ENCODE measurements at regions not wholly inside any gene's neighbourhood (a gene's known extent, or its start where the extent isn't known, plus 50 kb on each side); places are given as distances from the start of the nearest gene placed in this dataset.
"Not testable (repeated sequence)": the region's sequence is repeated elsewhere in the genome, so short reads cannot be mapped to it uniquely, and the experiment has no call there.

DNA sequence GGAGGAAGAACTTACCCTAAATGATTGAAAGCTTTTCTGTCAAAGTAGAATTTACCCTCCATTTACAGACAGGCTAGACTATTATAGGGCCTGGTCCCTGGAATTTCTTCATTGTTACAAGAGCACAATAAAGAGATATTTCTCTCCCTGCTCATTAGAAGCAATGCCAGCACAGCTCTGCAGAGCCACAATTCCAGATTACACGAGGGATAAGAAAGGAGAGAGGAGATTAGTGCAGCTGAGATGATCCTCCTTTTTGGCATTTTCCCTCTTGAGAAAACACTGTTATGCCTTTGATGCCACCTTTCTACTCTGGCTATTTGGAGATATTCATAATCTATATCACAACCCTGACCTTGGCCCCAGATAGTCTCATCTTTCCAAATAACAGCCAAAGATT lies 1119.5 kb upstream of the TMPRSS15 start:
- Histone ChIP-seq H3K9me3 (ENCODE audit: insufficient read depth, low read length) (no peaks in the 10 kb centered on the region), H3K27me3 (ENCODE audit: insufficient read depth, insufficient read length) (no peaks in the 10 kb centered on the region), H3K36me3 (ENCODE audit: insufficient read depth, insufficient read length, low read length) (no peaks in the 10 kb centered on the region), H3K4me3 (ENCODE audit: insufficient read length, low read depth) (no peak overlapping the region), H3K9ac (ENCODE audit: insufficient read length, low read depth) (no peak overlapping the region), H3K4me1 (ENCODE audit: insufficient read depth, insufficient read length) (no peaks in the 10 kb centered on the region)
- no peak for DNase-seq (ENCODE audit: low read depth, low spot score)
- TF ChIP-seq YY1 (IDR thresholded peaks at IDR 0.05; ENCODE audit: insufficient read depth, insufficient read length) (no peak), SUZ12 (IDR thresholded peaks at IDR 0.05; ENCODE audit: extremely low read depth, insufficient read depth, insufficient read length) (no peak), ZNF274 (IDR thresholded peaks at IDR 0.05; ENCODE audit: low read depth, low read length) (no peak)

DNA sequence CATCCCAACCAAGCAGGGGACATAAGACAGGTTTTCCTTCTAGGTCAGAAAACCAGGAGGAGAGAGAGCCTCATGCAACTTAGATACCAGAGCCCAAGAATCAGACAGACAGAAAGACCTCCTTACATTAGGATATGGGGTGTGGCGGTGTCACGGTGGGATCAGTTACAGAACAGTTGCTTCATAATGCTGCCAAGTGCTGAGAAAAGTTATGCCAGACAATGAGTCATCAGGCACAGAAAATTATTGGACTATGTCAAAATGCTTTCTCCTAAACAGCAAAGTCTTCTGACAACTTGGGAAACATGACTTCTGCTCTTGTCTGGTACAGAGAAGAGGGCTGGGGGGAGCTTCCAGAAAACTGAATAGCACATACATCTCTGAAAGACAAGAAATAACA lies 1120.2 kb upstream of the TMPRSS15 start:
- DNase-seq (ENCODE audit: low read depth, low spot score): no peak
- no peaks in the 10 kb centered on the region for H3K36me3 ChIP-seq (ENCODE audit: insufficient read depth, insufficient read length, low read length)

DNA sequence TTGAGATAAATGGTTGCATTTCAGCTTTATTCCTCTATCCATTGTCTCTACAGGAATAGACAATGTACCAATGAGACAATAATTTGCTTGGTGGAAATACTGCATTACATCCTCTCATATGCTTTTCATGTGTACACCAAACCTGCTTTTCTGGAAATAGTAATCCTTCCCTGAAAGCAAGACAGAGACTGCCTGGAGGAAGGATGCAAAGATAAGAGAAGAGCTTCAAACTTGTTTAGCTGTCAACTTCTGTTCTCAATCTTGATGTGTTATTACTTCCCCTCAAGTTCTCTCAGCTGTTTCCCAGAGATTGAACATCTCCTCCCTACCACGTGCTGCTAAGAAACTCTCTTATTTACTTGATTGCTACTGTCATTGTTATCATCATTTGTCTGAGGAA lies 1125.4 kb upstream of the TMPRSS15 start:
- H3K4me1 ChIP-seq (ENCODE audit: insufficient read depth, insufficient read length): no peaks in the 10 kb centered on the region
- H3K9me3 ChIP-seq (ENCODE audit: insufficient read depth, low read length): no peaks in the 10 kb centered on the region
- H3K36me3 ChIP-seq (ENCODE audit: insufficient read depth, insufficient read length, low read length): no peaks in the 10 kb centered on the region
- H3K4me3 ChIP-seq (ENCODE audit: insufficient read length, low read depth): no peak overlapping the region
- H3K9ac ChIP-seq (ENCODE audit: insufficient read length, low read depth): no peak overlapping the region
- TF ChIP-seq ZNF274 (IDR thresholded peaks at IDR 0.05; ENCODE audit: low read depth, low read length) (no peak), YY1 (IDR thresholded peaks at IDR 0.05; ENCODE audit: insufficient read depth, insufficient read length) (no peak), SUZ12 (IDR thresholded peaks at IDR 0.05; ENCODE audit: extremely low read depth, insufficient read depth, insufficient read length) (no peak)
- no peaks in the 10 kb centered on the region for H3K27me3 ChIP-seq (ENCODE audit: insufficient read depth, insufficient read length)
- no peak for DNase-seq (ENCODE audit: low read depth, low spot score)

More for the DNA sequence above, 1120.2 kb upstream of the TMPRSS15 start:
- no peak for TF ChIP-seq SUZ12 (IDR thresholded peaks at IDR 0.05; ENCODE audit: extremely low read depth, insufficient read depth, insufficient read length)
- no peak for TF ChIP-seq YY1 (IDR thresholded peaks at IDR 0.05; ENCODE audit: insufficient read depth, insufficient read length)
- TF ChIP-seq ZNF274 (IDR thresholded peaks at IDR 0.05; ENCODE audit: low read depth, low read length): no peak
- Histone ChIP-seq H3K4me1 (ENCODE audit: insufficient read depth, insufficient read length) (no peaks in the 10 kb centered on the region), H3K9me3 (ENCODE audit: insufficient read depth, low read length) (no peaks in the 10 kb centered on the region), H3K27me3 (ENCODE audit: insufficient read depth, insufficient read length) (no peaks in the 10 kb centered on the region), H3K4me3 (ENCODE audit: insufficient read length, low read depth) (no peak overlapping the region), H3K9ac (ENCODE audit: insufficient read length, low read depth) (no peak overlapping the region)

DNA sequence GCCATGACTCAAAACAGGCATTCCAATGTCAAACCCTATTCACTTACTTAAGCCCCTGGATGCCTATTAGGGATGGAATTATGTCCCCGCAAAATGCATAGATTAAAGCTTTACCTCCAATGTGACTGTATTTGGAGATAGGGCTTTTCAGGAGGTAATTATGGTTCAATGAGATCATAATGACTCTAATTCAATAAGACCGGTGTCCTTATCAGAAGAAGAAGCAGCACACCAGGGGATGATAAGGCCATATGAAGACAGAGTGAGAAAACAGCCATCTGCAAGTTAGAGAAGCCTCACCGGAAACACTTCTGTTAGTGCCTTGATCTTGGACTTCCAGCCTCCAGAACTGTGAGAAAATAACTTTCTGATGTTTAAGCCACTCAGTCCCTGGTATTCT lies 1131.8 kb upstream of the TMPRSS15 start:
- no peak for DNase-seq (ENCODE audit: low read depth, low spot score)
- Histone ChIP-seq H3K27me3 (ENCODE audit: insufficient read depth, insufficient read length) (no peaks in the 10 kb centered on the region), H3K4me3 (ENCODE audit: insufficient read length, low read depth) (no peak overlapping the region), H3K36me3 (ENCODE audit: insufficient read depth, insufficient read length, low read length) (no peaks in the 10 kb centered on the region), H3K9ac (ENCODE audit: insufficient read length, low read depth) (no peak overlapping the region), H3K9me3 (ENCODE audit: insufficient read depth, low read length) (no peaks in the 10 kb centered on the region), H3K4me1 (ENCODE audit: insufficient read depth, insufficient read length) (no peaks in the 10 kb centered on the region)
- TF ChIP-seq ZNF274 (IDR thresholded peaks at IDR 0.05; ENCODE audit: low read depth, low read length) (no peak), SUZ12 (IDR thresholded peaks at IDR 0.05; ENCODE audit: extremely low read depth, insufficient read depth, insufficient read length) (no peak), YY1 (IDR thresholded peaks at IDR 0.05; ENCODE audit: insufficient read depth, insufficient read length) (no peak)

DNA sequence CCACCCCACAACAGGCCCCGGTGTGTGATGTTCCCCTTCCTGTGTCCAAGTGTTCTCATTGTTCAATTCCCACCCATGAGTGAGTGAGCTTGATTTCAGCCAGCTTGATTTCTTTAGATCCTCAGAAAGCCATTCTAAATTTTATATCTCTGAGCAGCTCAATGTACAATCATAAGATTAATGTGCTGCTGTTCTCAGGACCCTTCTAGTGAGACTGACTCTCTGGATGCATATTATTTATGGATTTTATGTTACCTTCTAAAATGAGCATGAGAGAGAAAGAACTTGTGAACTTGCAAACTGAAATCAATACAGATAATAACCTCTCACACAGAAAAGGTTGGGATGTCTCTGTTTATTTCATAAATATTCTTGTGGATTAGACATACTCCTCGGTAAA lies 1133.5 kb upstream of the TMPRSS15 start:
- H3K36me3 ChIP-seq (ENCODE audit: insufficient read depth, insufficient read length, low read length): no peaks in the 10 kb centered on the region
- H3K4me1 ChIP-seq (ENCODE audit: insufficient read depth, insufficient read length): no peaks in the 10 kb centered on the region
- TF ChIP-seq SUZ12 (IDR thresholded peaks at IDR 0.05; ENCODE audit: extremely low read depth, insufficient read depth, insufficient read length) (no peak), YY1 (IDR thresholded peaks at IDR 0.05; ENCODE audit: insufficient read depth, insufficient read length) (no peak), ZNF274 (IDR thresholded peaks at IDR 0.05; ENCODE audit: low read depth, low read length) (no peak)
- H3K4me3 ChIP-seq (ENCODE audit: insufficient read length, low read depth): no peak overlapping the region
- no peak overlapping the region for H3K9ac ChIP-seq (ENCODE audit: insufficient read length, low read depth)
- H3K9me3 ChIP-seq (ENCODE audit: insufficient read depth, low read length): no peaks in the 10 kb centered on the region
- no peaks in the 10 kb centered on the region for H3K27me3 ChIP-seq (ENCODE audit: insufficient read depth, insufficient read length)
- no peak for DNase-seq (ENCODE audit: low read depth, low spot score)

DNA sequence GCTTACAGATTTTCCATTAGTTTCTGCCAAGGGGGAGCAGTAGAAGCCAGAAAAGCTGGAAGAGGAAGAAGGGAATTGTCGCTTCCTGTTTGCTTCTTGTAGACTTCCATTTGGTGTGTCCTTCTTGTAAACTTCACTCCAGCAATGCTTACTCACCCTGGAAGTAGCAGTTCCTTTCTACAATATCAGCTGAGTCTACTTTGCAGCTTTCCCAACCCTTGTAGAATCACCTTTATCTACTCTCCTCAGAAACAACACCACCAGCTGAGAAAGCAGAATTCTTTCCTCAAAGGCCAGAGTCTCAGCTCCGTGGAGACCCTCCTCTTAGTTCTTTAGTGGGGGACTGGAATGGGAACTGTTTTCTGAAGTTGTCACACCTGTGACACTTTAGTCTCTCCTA lies 1136.7 kb upstream of the TMPRSS15 start:
- Histone ChIP-seq H3K4me1 (ENCODE audit: insufficient read depth, insufficient read length) (no peaks in the 10 kb centered on the region), H3K36me3 (ENCODE audit: insufficient read depth, insufficient read length, low read length) (no peaks in the 10 kb centered on the region), H3K9me3 (ENCODE audit: insufficient read depth, low read length) (peaks cover 11% of the 10 kb centered on the region; the same call in 1 of the 2 replicates), H3K27me3 (ENCODE audit: insufficient read depth, insufficient read length) (no peaks in the 10 kb centered on the region), H3K4me3 (ENCODE audit: insufficient read length, low read depth) (no peak overlapping the region), H3K9ac (ENCODE audit: insufficient read length, low read depth) (no peak overlapping the region)
- no peak for DNase-seq (ENCODE audit: low read depth, low spot score)
- TF ChIP-seq SUZ12 (IDR thresholded peaks at IDR 0.05; ENCODE audit: extremely low read depth, insufficient read depth, insufficient read length) (no peak), YY1 (IDR thresholded peaks at IDR 0.05; ENCODE audit: insufficient read depth, insufficient read length) (no peak), ZNF274 (IDR thresholded peaks at IDR 0.05; ENCODE audit: low read depth, low read length) (no peak)

DNA sequence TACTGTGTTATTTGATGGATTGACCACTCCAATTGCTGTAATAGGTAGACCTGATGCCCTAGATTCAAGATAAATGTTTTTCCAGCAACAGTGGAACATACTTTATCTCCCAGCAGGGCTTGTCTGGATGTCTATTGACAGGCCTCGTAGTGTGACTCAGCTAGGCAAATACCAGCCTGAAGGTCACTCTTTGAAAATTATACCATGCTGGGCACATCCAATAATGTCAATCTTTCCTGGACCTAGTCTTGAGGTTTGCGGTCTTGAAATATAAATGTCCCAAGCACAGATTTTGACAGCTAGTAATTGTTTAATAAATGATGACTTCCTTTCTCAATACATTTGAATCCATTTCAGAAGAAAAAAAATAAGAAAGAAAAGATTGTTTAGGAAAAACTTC lies 1138.0 kb upstream of the TMPRSS15 start:
- no peaks in the 10 kb centered on the region for H3K4me1 ChIP-seq (ENCODE audit: insufficient read depth, insufficient read length)
- H3K9me3 ChIP-seq (ENCODE audit: insufficient read depth, low read length): peaks cover 24% of the 10 kb centered on the region; the same call in 1 of the 2 replicates
- H3K9ac ChIP-seq (ENCODE audit: insufficient read length, low read depth): no peak overlapping the region
- TF ChIP-seq YY1 (IDR thresholded peaks at IDR 0.05; ENCODE audit: insufficient read depth, insufficient read length): no peak
- TF ChIP-seq SUZ12 (IDR thresholded peaks at IDR 0.05; ENCODE audit: extremely low read depth, insufficient read depth, insufficient read length): no peak
- no peaks in the 10 kb centered on the region for H3K27me3 ChIP-seq (ENCODE audit: insufficient read depth, insufficient read length)
- no peak for DNase-seq (ENCODE audit: low read depth, low spot score)
- no peak overlapping the region for H3K4me3 ChIP-seq (ENCODE audit: insufficient read length, low read depth)
- H3K36me3 ChIP-seq (ENCODE audit: insufficient read depth, insufficient read length, low read length): no peaks in the 10 kb centered on the region

DNA sequence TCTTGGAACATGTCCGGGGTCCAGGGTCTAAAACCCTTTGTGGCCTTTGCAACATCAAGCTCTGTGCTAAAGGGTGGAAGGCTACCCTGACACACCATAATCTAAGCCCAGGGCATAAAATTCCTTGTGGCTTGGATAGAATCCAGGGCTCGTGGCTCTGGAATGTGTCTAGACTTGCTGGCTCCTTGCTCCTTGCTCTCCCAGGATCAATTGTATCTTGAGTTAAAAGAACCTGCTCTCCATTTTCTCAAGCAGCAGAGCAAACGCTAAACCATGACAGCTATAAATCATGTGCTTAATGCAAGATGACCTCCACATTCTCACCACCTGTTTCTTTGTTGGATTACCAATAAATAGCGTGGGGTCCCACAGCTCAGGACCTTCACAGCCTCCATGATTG lies 1140.9 kb upstream of the TMPRSS15 start:
- H3K36me3 ChIP-seq (ENCODE audit: insufficient read depth, insufficient read length, low read length); H3K4me1 ChIP-seq (ENCODE audit: insufficient read depth, insufficient read length); H3K4me3 ChIP-seq (ENCODE audit: insufficient read length, low read depth); DNase-seq (ENCODE audit: low read depth, low spot score); H3K9ac ChIP-seq (ENCODE audit: insufficient read length, low read depth); H3K27me3 ChIP-seq (ENCODE audit: insufficient read depth, insufficient read length): not testable (repeated sequence)
- H3K9me3 ChIP-seq (ENCODE audit: insufficient read depth, low read length): peaks cover 29% of the 10 kb centered on the region; the same call in 1 of the 2 replicates

All from NT2/D1 (cell line).